NCI-H446 (cell line): ENCODE measurements at regions not wholly inside any gene's neighbourhood (a gene's known extent, or its start where the extent isn't known, plus 50 kb on each side); places are given as distances from the start of the nearest gene placed in this dataset.
"Not testable (repeated sequence)": the region's sequence is repeated elsewhere in the genome, so short reads cannot be mapped to it uniquely, and the experiment has no call there.

Source experiments
- DNase-seq, 2 experiments: peaks; one replicate each; lab custom pipeline; 2025; lab: John Stamatoyannopoulos, UW

DNA sequence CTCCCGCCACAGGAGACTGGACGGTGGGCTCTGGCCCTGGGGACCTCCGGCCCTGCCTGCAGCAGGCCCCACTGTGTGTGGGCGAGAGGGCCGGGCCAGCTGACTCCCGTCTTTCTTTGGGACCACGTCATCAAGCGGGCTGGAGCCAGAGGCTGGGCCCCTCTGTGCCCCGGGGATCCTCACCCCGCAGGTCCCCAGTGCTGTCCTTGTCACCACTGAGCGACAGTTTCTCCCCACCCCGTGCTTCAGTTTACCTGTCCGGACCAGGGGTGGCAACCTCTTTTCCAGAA is 181.9 kb upstream of the ZNF469 start:
- DNase-seq = no peak

- DNase-seq = not testable (repeated sequence)
Measured at GRCh38 chr16:88201611-88202010, 181.1 kb upstream of the ZNF469 start.

DNA sequence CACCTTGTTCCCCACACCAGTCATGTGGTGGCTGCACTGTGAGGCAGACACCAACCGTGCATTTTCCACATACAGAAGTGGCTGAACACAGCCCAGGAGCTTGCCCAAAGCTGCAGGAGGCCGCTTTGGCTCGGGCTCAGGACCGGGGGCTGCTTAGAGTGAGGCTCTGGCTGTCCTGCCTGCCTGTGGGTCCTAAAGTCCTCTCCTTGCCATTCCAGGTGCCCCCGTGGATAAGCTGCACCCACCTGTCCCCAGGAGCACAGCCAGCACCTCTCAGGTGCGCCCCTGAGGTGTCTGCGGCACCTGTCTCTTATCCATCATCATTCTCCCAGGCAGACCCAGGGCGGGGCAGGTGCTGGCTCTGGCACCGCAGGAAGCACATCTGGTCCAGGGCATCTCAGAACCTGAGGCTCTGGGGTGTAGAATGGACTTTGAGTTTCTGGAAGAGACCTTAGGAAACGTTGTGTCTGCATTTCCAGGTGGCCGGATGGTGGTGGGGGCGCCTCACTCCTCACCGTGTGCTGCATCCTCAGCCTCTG is 180.5 kb upstream of the ZNF469 start:
- DNase-seq = no peak

DNA sequence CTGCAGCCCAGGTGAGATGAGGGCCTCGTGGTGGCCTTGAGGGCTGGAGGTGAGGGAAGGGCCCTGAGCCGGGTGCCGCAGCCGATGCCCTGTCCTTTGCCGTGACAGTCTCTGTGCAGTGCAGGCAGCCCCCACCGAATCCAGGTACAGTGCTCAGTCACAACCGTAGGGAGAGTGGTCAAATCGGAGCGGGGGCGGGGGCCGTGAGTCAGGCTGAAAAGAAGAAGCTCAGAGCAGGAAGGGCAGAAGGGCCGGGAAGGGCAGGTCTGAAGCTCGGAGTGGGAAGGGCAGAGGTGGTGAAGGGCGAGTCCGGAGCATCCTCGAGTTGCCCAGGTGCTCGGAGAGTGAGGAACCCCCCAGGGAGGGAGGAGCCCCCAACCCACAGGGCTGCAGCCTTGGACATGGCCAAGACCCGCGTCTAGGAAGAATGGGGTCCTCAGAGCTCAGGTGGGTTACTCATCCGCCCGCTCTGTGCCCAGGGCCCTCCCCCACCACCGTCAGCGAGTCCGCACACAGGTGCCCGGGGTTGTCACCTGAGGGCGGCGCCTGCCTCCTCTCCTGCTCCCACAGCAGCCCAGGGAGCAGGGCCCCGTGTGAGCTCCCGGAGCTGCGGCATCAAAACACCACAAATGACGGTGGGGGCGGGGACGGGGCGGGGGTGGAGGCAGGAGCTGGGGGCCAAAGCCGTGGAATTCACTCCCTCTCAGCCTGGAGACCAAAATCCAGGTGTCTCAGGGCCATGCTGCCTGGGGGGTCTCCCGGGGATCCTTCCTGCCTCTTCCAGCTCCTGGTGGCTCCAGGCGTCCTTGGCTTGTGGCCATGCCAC is 179.7 kb upstream of the ZNF469 start:
- DNase-seq = not testable (repeated sequence)

DNA sequence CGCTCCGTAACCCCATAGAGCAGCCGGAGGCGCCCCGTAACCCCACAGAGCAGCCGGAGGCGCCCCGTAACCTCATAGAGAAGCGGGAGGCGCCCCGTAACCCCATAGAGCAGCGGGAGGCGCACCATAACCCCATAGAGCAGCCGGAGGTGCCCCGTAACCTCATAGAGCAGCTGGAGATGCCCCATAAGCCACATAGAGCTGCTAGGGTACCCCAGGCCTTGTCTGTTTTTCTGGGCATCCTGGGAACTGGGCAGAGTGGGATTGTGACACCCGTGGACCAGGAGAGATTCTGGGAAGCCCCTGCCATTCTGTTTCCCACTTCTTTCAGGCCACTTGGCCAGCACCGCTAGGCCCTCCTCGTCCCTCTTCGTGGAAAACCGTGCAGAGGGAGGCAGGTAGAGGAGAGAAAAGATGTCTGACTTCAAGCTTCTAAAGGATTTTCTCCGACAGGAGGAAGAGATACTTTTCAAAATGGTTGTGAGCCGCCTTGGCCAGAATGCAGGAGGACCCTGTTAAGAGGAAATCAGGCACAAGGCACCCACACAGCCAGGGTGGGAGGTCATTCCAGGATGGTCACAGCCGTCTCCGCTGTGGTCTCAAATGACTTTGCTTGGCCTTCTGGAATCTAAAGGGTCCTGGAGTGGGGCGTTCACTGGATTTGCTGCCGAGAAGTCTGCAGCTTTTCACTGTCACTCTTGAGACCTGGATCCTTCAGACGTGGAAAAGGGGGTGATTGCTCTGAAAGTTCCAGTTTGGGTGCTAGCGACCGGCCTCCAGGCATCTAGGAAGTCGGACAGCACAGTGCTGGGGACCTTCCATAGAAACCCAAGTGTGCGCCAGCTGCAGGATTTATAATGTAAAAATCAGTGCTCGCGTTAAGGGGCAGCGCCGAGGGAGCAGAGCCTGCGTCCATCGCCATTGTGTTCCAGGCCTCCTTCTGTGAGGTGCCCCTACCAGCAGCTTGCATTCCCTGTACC is 178.3 kb upstream of the ZNF469 start:
- not testable (repeated sequence) for DNase-seq

- not testable (repeated sequence) for DNase-seq
Measured at GRCh38 chr16:88205482-88205881, 177.3 kb upstream of the ZNF469 start.

- DNase-seq = not testable (repeated sequence)
Measured at GRCh38 chr16:88206006-88206405, 176.8 kb upstream of the ZNF469 start.

DNA sequence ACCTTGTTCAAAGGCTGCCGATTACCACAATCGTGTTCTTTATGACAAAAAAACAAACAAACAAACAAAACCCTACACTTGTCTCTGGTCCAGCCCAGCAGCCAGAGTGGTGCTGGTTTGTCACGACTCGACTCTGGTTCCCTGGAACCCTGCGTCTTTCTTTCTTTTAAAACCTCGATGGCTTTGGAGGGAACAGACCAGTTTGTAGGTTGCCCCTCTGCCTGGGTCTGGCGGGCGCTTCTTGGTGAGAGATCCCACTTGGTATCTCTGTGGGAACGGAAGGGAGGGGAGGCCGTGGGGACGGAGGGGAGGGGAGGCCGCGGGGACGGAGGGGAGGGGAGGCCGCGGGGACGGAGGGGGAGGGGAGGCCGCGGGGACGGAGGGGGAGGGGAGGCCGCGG is 176.2 kb upstream of the ZNF469 start:
- DNase-seq = not testable (repeated sequence)

DNA sequence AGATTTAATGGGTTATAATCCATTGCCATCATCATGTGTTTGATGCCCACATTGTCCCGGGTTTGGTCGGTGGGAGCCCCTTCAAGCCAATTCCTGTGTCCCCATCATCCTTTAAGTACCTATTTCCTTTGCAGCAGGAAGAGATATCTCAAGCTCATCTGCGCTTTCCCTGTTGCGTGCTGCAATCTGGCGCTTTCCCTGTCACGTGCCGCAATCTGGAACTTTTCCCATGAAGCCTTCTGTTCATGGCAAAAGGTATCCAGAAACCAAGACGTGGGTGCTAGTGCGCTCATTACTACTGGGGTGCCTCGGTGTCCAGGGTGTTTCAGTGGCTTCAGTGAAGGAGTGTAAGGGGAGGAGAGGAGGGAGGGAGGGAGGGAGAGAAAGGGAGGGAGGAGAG is 174.6 kb upstream of the ZNF469 start:
- no peak for DNase-seq

DNA sequence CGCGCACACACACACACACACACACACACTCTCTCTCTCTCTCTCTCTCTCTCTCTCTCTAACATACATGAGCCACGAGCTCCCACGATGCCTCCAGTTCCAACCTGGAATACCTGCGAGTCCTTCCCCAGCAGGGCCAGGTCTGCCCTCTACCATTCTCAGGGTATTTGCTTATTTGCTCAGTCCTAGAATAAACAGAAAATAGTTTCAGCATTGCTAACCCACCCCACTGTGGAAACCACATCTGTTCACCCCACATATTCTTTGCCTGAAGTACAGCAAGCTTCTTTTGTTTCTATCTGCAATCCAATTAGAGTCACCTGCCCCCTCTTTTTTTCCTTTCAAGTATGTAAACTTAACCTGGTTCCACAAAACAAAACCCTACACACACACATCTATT is 174.0 kb upstream of the ZNF469 start:
- DNase-seq = not testable (repeated sequence)

GRCh38 chr16:88209579-88209978 is 173.2 kb upstream of the ZNF469 start:
- DNase-seq = not testable (repeated sequence)

- not testable (repeated sequence) for DNase-seq
Measured at GRCh38 chr16:88213937-88214336, 168.8 kb upstream of the ZNF469 start.

DNA sequence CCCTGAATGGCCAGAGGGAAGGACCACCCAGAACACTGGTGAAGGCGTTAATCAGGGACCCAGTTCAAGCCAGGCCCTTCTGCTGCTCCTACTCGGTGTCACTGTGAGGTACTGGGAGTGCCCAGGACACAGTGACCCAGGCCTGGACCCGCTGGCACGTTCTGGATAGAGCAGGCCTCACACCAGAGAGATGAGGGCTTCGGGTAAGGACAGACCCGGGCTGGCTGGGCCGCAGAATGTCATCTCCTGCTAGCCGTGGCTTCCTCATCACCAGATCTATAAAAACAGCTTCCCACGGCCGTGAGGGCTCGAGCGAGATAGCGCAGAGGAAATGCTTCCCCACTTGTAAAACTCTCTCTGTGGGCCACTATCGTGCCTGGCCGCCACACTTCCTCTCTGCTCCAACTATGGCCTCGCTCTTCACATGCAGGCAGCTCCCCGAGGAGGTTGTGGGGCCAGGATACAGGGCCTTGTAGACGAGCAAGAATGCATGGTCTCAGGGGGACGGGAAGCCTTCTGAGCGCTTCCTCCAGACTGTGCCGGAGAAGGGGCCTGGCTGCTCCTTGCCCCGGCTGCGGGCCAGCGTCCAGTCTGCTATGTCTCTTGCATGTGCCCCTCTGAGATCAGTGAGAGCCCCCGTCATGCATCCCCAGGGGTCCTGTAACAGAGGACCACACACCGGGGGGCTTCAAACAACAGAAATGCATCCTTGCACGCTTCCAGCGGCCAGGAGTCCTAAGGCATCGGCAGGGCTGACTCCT is 161.6 kb upstream of the ZNF469 start:
- DNase-seq = not testable (repeated sequence)

- DNase-seq = not testable (repeated sequence)
Measured at GRCh38 chr16:88223696-88224095, 159.1 kb upstream of the ZNF469 start.

GRCh38 chr16:88224131-88224898 is 158.4 kb upstream of the ZNF469 start:
- DNase-seq = not testable (repeated sequence)

- DNase-seq = not testable (repeated sequence)
Measured at GRCh38 chr16:88225640-88226230, 157.0 kb upstream of the ZNF469 start.

- DNase-seq = not testable (repeated sequence)
Measured at GRCh38 chr16:88226302-88226701, 156.5 kb upstream of the ZNF469 start.

GRCh38 chr16:88227026-88227721 is 155.6 kb upstream of the ZNF469 start:
- not testable (repeated sequence) for DNase-seq

GRCh38 chr16:88227722-88228482 is 154.9 kb upstream of the ZNF469 start:
- not testable (repeated sequence) for DNase-seq
